ENCODE measurements at regions not wholly inside any gene's neighbourhood (a gene's known extent, or its start where the extent isn't known, plus 50 kb on each side); places are given as distances from the start of the nearest gene placed in this dataset.
"Not testable (repeated sequence)": the region's sequence is repeated elsewhere in the genome, so short reads cannot be mapped to it uniquely, and the experiment has no call there.

DNA sequence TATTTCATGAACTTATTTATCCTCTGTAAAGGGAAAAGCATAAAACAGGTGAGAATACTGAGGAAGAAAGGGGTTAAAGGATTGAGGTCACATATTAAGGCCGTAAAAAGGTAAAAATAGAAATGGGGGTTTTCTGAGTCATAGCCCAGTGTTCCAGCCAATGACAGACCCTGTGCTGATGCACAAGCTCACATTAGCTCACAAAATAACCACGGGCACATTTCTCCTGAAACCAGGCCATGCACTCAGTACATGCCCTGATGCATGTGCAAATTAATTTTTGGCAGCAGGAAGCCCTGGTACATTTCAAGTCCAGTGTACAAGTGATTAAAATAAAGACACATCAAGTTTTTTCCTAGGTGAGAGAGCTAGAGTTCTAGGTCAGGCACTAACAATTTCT, 194.4 kb downstream of the TMEM200A start:
- H3K4me2 ChIP-seq (ENCODE audit: insufficient read depth, low read length): no peak overlapping the region
- no peaks in the 10 kb centered on the region for H4K20me1 ChIP-seq (ENCODE audit: insufficient read depth, low read length)
- ATAC-seq (ENCODE audit: insufficient read depth, low read depth) (no peak), DNase-seq (no peak)
- H3K9me3 ChIP-seq (ENCODE audit: insufficient read depth, low read length, severe bottlenecking): no peaks in the 10 kb centered on the region
- H3K4me3 ChIP-seq (ENCODE audit: low read depth in 1 of 2, low read length in 2 of 2): no peak overlapping the region
- no peak overlapping the region for H3K9ac ChIP-seq (ENCODE audit: low read depth, low read length)
- H3K27ac ChIP-seq (ENCODE audit: low read length): no peak overlapping the region
- no peaks in the 10 kb centered on the region for H3K36me3 ChIP-seq (ENCODE audit: insufficient read depth, low read length)
- H3K79me2 ChIP-seq (ENCODE audit: insufficient read depth, low read length): no peaks in the 10 kb centered on the region
- no peaks in the 10 kb centered on the region for H3K4me1 ChIP-seq (ENCODE audit: insufficient read depth, low read length)
- H3K27me3 ChIP-seq (ENCODE audit: insufficient read depth, low read length, poor library complexity): no peaks in the 10 kb centered on the region
- no peak for TF ChIP-seq EZH2 (IDR thresholded peaks at IDR 0.05; ENCODE audit: borderline replicate concordance, low read depth, low read length, severe bottlenecking)
- TF ChIP-seq, protein P1, sequence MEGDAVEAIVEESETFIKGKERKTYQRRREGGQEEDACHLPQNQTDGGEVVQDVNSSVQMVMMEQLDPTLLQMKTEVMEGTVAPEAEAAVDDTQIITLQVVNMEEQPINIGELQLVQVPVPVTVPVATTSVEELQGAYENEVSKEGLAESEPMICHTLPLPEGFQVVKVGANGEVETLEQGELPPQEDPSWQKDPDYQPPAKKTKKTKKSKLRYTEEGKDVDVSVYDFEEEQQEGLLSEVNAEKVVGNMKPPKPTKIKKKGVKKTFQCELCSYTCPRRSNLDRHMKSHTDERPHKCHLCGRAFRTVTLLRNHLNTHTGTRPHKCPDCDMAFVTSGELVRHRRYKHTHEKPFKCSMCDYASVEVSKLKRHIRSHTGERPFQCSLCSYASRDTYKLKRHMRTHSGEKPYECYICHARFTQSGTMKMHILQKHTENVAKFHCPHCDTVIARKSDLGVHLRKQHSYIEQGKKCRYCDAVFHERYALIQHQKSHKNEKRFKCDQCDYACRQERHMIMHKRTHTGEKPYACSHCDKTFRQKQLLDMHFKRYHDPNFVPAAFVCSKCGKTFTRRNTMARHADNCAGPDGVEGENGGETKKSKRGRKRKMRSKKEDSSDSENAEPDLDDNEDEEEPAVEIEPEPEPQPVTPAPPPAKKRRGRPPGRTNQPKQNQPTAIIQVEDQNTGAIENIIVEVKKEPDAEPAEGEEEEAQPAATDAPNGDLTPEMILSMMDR (IDR thresholded peaks at IDR 0.05; ENCODE audit: borderline replicate concordance, extremely low read depth, low read length, poor library complexity, severe bottlenecking): no peak
- H2AFZ ChIP-seq (ENCODE audit: low read depth, low read length): no peak overlapping the region

DNA sequence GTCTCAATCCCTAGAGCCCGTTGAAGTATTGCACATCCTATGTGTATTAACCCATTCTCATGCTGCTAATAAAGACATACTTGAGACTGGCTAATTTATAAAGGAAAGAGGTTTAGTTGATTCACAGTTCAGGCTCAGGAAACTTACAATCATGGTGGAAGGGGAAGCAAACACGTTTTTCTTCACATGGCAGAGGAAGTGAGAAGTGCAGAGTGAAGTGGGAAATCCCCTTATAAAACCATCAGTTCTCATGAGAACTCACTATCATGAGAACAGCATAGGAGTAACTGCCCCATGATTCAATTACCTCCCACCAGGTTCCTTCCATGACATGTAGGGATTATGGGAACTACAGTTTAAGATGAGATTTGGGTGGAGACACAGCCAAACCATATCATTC, 195.3 kb downstream of the TMEM200A start:
- ATAC-seq (ENCODE audit: insufficient read depth, low read depth); H3K4me3 ChIP-seq (ENCODE audit: low read depth in 1 of 2, low read length in 2 of 2); H3K9me3 ChIP-seq (ENCODE audit: insufficient read depth, low read length, severe bottlenecking); DNase-seq; H4K20me1 ChIP-seq (ENCODE audit: insufficient read depth, low read length); H3K4me1 ChIP-seq (ENCODE audit: insufficient read depth, low read length); H3K4me2 ChIP-seq (ENCODE audit: insufficient read depth, low read length); H3K27me3 ChIP-seq (ENCODE audit: insufficient read depth, low read length, poor library complexity); H3K9ac ChIP-seq (ENCODE audit: low read depth, low read length); H3K36me3 ChIP-seq (ENCODE audit: insufficient read depth, low read length); H3K79me2 ChIP-seq (ENCODE audit: insufficient read depth, low read length); H3K27ac ChIP-seq (ENCODE audit: low read length); H2AFZ ChIP-seq (ENCODE audit: low read depth, low read length): not testable (repeated sequence)

DNA sequence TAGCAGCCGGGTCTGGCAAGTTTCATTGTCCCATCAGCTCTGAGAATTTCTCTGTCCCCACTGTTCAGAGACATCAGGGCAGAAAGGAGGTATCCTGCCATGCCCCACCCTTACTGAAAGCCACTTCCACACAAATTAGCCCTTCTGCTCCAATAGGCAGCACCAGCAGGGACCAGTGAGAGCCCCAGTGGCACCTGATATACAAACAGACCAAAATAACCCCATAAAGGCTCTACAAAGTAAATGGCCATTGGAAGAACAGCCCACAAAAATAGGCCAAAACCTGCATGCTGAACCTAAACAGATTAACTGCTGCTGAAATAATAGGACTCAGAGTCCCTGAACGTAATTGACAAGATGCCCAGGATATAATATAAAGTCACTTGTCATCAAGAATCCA, 199.9 kb downstream of the TMEM200A start:
- DNase-seq: no peak
- Histone ChIP-seq H3K4me1 (ENCODE audit: insufficient read depth, low read length) (no peaks in the 10 kb centered on the region), H3K4me3 (ENCODE audit: low read depth in 1 of 2, low read length in 2 of 2) (no peak overlapping the region), H3K79me2 (ENCODE audit: insufficient read depth, low read length) (no peaks in the 10 kb centered on the region), H3K27me3 (ENCODE audit: insufficient read depth, low read length, poor library complexity) (no peaks in the 10 kb centered on the region), H3K27ac (ENCODE audit: low read length) (no peak overlapping the region), H2AFZ (ENCODE audit: low read depth, low read length) (no peak overlapping the region), H4K20me1 (ENCODE audit: insufficient read depth, low read length) (no peaks in the 10 kb centered on the region), H3K4me2 (ENCODE audit: insufficient read depth, low read length) (no peak overlapping the region), H3K9ac (ENCODE audit: low read depth, low read length) (no peak overlapping the region), H3K36me3 (ENCODE audit: insufficient read depth, low read length) (no peaks in the 10 kb centered on the region), H3K9me3 (ENCODE audit: insufficient read depth, low read length, severe bottlenecking) (no peaks in the 10 kb centered on the region)
- no peak for ATAC-seq (ENCODE audit: insufficient read depth, low read depth)
- TF ChIP-seq, protein P1 (IDR thresholded peaks at IDR 0.05; ENCODE audit: borderline replicate concordance, extremely low read depth, low read length, poor library complexity, severe bottlenecking): no peak
- no peak for TF ChIP-seq EZH2 (IDR thresholded peaks at IDR 0.05; ENCODE audit: borderline replicate concordance, low read depth, low read length, severe bottlenecking)

DNA sequence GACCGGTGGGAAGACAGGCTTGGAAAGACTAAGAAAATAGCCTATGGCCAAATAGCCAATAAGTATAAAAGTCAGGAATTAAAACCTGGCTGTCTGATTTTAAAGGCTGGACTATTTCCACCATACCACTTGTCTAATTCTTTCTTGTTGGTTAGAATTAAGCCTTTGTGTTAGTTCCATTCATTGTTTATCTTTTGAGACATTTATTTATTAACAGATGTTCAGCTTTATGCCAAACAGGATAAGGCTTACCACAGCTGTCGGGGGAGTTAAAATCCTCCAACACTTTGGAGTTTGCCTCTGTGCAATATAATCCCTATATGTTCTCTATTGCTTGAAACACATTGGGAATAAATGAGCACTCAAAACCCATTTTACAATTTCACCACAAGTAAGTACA, 208.3 kb downstream of the TMEM200A start:
- Histone ChIP-seq H3K79me2 (ENCODE audit: insufficient read depth, low read length) (no peaks in the 10 kb centered on the region), H2AFZ (ENCODE audit: low read depth, low read length) (no peak overlapping the region), H3K9ac (ENCODE audit: low read depth, low read length) (no peak overlapping the region), H3K36me3 (ENCODE audit: insufficient read depth, low read length) (no peaks in the 10 kb centered on the region), H4K20me1 (ENCODE audit: insufficient read depth, low read length) (no peaks in the 10 kb centered on the region), H3K9me3 (ENCODE audit: insufficient read depth, low read length, severe bottlenecking) (no peaks in the 10 kb centered on the region), H3K4me3 (ENCODE audit: low read depth in 1 of 2, low read length in 2 of 2) (no peak overlapping the region), H3K27ac (ENCODE audit: low read length) (peak overlapping the region; percentile 82; the same call in 1 of the 2 replicates), H3K4me1 (ENCODE audit: insufficient read depth, low read length) (peaks cover 59% of the 10 kb centered on the region), H3K27me3 (ENCODE audit: insufficient read depth, low read length, poor library complexity) (no peaks in the 10 kb centered on the region), H3K4me2 (ENCODE audit: insufficient read depth, low read length) (no peak overlapping the region)
- no peak for ATAC-seq (ENCODE audit: insufficient read depth, low read depth)
- DNase-seq: peak; percentile 28
- TF ChIP-seq EZH2 (IDR thresholded peaks at IDR 0.05; ENCODE audit: borderline replicate concordance, low read depth, low read length, severe bottlenecking): no peak
- TF ChIP-seq, protein P1 (IDR thresholded peaks at IDR 0.05; ENCODE audit: borderline replicate concordance, extremely low read depth, low read length, poor library complexity, severe bottlenecking): no peak
